ENCODE measurements at regions not wholly inside any gene's neighbourhood (a gene's known extent, or its start where the extent isn't known, plus 50 kb on each side); places are given as distances from the start of the nearest gene placed in this dataset.
"Not testable (repeated sequence)": the region's sequence is repeated elsewhere in the genome, so short reads cannot be mapped to it uniquely, and the experiment has no call there.

DNA sequence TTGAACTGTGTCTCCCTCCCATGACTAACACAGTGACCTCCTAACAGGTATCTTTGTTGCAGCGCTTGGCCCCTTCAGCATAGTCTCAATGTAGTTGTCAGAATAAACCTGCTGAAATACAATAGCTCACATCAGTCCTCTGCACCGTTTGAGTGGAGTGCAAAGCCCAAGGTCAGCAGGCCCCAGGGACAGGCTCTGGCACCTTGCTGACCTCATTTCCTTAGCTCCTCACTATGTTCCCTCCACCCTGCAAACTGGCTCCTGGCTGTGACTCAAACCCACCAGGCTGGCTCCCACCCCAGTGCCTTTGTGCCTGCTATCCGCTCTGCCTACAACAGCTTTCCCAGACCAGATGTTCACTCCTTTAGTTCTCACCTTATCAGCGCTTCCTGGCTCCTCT, 146.7 kb downstream of the LRATD1 start:
- H3K4me1 ChIP-seq (ENCODE audit: control insufficient read depth in 5 of 5, insufficient read depth in 5 of 5, low read length in 5 of 5): peaks cover 0 to 5% (median 0%) of the 10 kb centered on the region in 5 donors
- WGBS, 2 donors: 79 to 86% methylated on average over 4 of the region's 4 CpGs
- H3K27me3 ChIP-seq (ENCODE audit: control insufficient read depth in 3 of 3, insufficient read depth in 3 of 3, low read length in 2 of 3): no peaks in the 10 kb centered on the region
- no peaks in the 10 kb centered on the region for H3K36me3 ChIP-seq (ENCODE audit: control insufficient read depth in 4 of 4, insufficient read depth in 4 of 4, low read length in 4 of 4)
- DNase-seq (no peak), ATAC-seq (ENCODE audit: insufficient read depth, low FRiP score) (no peak)
- H3K9me3 ChIP-seq (ENCODE audit: control insufficient read depth in 4 of 4, insufficient read depth in 3 of 4, low read length in 3 of 4): no peaks in the 10 kb centered on the region
- no peak overlapping the region for H3K4me3 ChIP-seq
- no peak overlapping the region for H3K9ac ChIP-seq (ENCODE audit: insufficient read depth in 1 of 2, low read length in 2 of 2)
- TF ChIP-seq CTCF (IDR thresholded peaks at IDR 0.05; ENCODE audit: control extremely low read depth, extremely low read depth): no peak
- no peak overlapping the region for H3K27ac ChIP-seq (ENCODE audit: low read depth in 1 of 2, low read length in 1 of 2)

DNA sequence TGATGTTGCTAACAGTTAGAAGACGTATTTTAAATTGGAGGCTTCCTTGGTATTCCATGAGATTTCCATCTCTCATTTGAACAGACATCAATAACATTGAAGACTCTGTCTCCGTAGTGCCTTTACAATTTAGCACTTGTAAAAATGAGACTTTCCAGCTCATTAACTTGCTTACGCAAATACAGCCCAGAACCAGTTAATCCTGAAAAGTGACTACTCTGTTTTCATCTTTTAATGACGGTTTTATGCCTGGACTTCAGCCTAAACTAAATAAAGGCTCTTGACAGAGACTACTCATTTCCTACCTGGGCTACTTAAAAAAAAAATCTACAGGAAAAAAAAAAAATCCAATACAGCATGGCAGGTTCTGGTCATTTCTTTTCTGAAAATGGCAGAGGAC, 148.6 kb downstream of the LRATD1 start:
- ATAC-seq (ENCODE audit: insufficient read depth, low FRiP score) (no peak), DNase-seq (peak in 1 of 3 donors; percentile 10)
- Histone ChIP-seq H3K4me1 (ENCODE audit: control insufficient read depth in 5 of 5, insufficient read depth in 5 of 5, low read length in 5 of 5) (peaks cover 0 to 5% (median 0%) of the 10 kb centered on the region in 5 donors), H3K27ac (ENCODE audit: low read depth in 1 of 2, low read length in 1 of 2) (no peak overlapping the region), H3K4me3 (no peak overlapping the region), H3K9ac (ENCODE audit: insufficient read depth in 1 of 2, low read length in 2 of 2) (no peak overlapping the region), H3K9me3 (ENCODE audit: control insufficient read depth in 4 of 4, insufficient read depth in 3 of 4, low read length in 3 of 4) (no peaks in the 10 kb centered on the region), H3K36me3 (ENCODE audit: control insufficient read depth in 4 of 4, insufficient read depth in 4 of 4, low read length in 4 of 4) (no peaks in the 10 kb centered on the region), H3K27me3 (ENCODE audit: control insufficient read depth in 3 of 3, insufficient read depth in 3 of 3, low read length in 2 of 3) (no peaks in the 10 kb centered on the region)
- WGBS, 2 donors: 68 to 82% methylated on average over 4 of the region's 4 CpGs
- no peak for TF ChIP-seq CTCF (IDR thresholded peaks at IDR 0.05; ENCODE audit: control extremely low read depth, extremely low read depth)

- H3K9ac ChIP-seq (ENCODE audit: insufficient read depth in 1 of 2, low read length in 2 of 2); H3K27me3 ChIP-seq (ENCODE audit: control insufficient read depth in 3 of 3, insufficient read depth in 3 of 3, low read length in 2 of 3); ATAC-seq (ENCODE audit: insufficient read depth, low FRiP score); H3K4me1 ChIP-seq (ENCODE audit: control insufficient read depth in 5 of 5, insufficient read depth in 5 of 5, low read length in 5 of 5); DNase-seq; H3K27ac ChIP-seq (ENCODE audit: low read depth in 1 of 2, low read length in 1 of 2); H3K4me3 ChIP-seq; H3K36me3 ChIP-seq (ENCODE audit: control insufficient read depth in 4 of 4, insufficient read depth in 4 of 4, low read length in 4 of 4); H3K9me3 ChIP-seq (ENCODE audit: control insufficient read depth in 4 of 4, insufficient read depth in 3 of 4, low read length in 3 of 4): not testable (repeated sequence)
- 85 to 94% methylated on average over 8 to 9 of the region's 9 CpGs for WGBS, 2 donors
Observed at GRCh38 chr2:14788814-14789213, 156.3 kb downstream of the LRATD1 start.

- 67 to 85% methylated on average over 1 of the region's 1 CpG for WGBS, 2 donors
Observed at GRCh38 chr2:14790041-14790640, 157.6 kb downstream of the LRATD1 start.

More at GRCh38 chr2:14790041-14790640, 157.6 kb downstream of the LRATD1 start:
- TF ChIP-seq CTCF (IDR thresholded peaks at IDR 0.05; ENCODE audit: control extremely low read depth, extremely low read depth): no peak
- Histone ChIP-seq H3K27ac (ENCODE audit: low read depth in 1 of 2, low read length in 1 of 2) (no peak overlapping the region), H3K36me3 (ENCODE audit: control insufficient read depth in 4 of 4, insufficient read depth in 4 of 4, low read length in 4 of 4) (no peaks in the 10 kb centered on the region), H3K4me3 (no peak overlapping the region), H3K27me3 (ENCODE audit: control insufficient read depth in 3 of 3, insufficient read depth in 3 of 3, low read length in 2 of 3) (no peaks in the 10 kb centered on the region), H3K9ac (ENCODE audit: insufficient read depth in 1 of 2, low read length in 2 of 2) (no peak overlapping the region), H3K9me3 (ENCODE audit: control insufficient read depth in 4 of 4, insufficient read depth in 3 of 4, low read length in 3 of 4) (peaks cover 0 to 6% (median 0%) of the 10 kb centered on the region in 4 donors), H3K4me1 (ENCODE audit: control insufficient read depth in 5 of 5, insufficient read depth in 5 of 5, low read length in 5 of 5) (no peaks in the 10 kb centered on the region)
- ATAC-seq (ENCODE audit: insufficient read depth, low FRiP score) (no peak), DNase-seq (no peak)

All from lung (tissue), 11 donors.